A549 (cell line): ENCODE measurements at regions not wholly inside any gene's neighbourhood (a gene's known extent, or its start where the extent isn't known, plus 50 kb on each side); places are given as distances from the start of the nearest gene placed in this dataset.

Source experiments
- ATAC-seq, 2 experiments: fragments of 200-7000 bp in 1 of 2; fragments of >200 bp in 1 of 2; cut with Nextera tagmentation in 1 of 2; cut with Tn5 transposase in 1 of 2; 3 replicates each; pipeline versions ENCODE4 v1.8.0 to v1.9.1; 2018 to 2020; ENCODE audit warnings: mild to moderate bottlenecking in 1 of 2, moderate library complexity in 1 of 2
- CTCF ChIA-PET: fragments of 300-600 bp; sonication (Branson Sonifier 250); formaldehyde crosslinking; extraction: SDS; loops from one replicate; lab custom pipeline; 2021; ENCODE audit warnings: antibody characterized with exemption, inconsistent platforms; lab: Yijun Ruan, JAX
- POLR2A ChIA-PET: fragments of 350-600 bp; formaldehyde crosslinking; extraction: SDS; loops from one replicate; lab custom pipeline; 2021; ENCODE audit warnings: antibody characterized with exemption, inconsistent platforms; lab: Yijun Ruan, JAX
- DNase-seq, 2 experiments: peaks; one replicate each; pipeline versions ENCODE4 v3.0.0 to v3.0.0-alpha.2; 2011 to 2016; ENCODE audit warnings: low read depth in 1 of 2, low spot score in 1 of 2
- FAIRE-seq: peaks from 2 replicates; lab custom pipeline; 2011; peaks lifted over from hg19 to GRCh38; lab: Jason Lieb, UNC
- H3K27ac ChIP-seq, 2 experiments: fragments of >200 bp; sonication (Bioruptor Twin); formaldehyde crosslinking; 3 replicates each; pipeline ENCODE4 v1.5.1; 2016 to 2017
- H3K4me1 ChIP-seq: fragments of >200 bp; sonication (Bioruptor Twin); formaldehyde crosslinking; 3 replicates; pipeline ENCODE4 v1.6.1; 2016
- H3K4me2 ChIP-seq: fragments of >200 bp; sonication (Bioruptor Twin); formaldehyde crosslinking; 3 replicates; pipeline ENCODE4 v1.6.1; 2016
- H3K4me3 ChIP-seq: fragments of >200 bp; sonication (Bioruptor Twin); formaldehyde crosslinking; 3 replicates; pipeline ENCODE4 v1.5.1; 2016
- H3K9me3 ChIP-seq: fragments of >200 bp; sonication (Bioruptor Twin); formaldehyde crosslinking; 3 replicates; pipeline ENCODE4 v1.6.1; 2016
- ATOH8 ChIP-seq: fragments of 250-450 bp; sonication (Bioruptor Pico); IDR thresholded peaks from 2 replicates; pipeline ENCODE4 v1.5.0; 2020; ENCODE audit warnings: low read depth, mild to moderate bottlenecking, moderate library complexity
- CEBPB ChIP-seq, 2 experiments: fragments of >200 bp in 1 of 2; sonication (Bioruptor Twin) in 1 of 2; formaldehyde crosslinking in 1 of 2; IDR thresholded peaks; 2 replicates each; pipeline ENCODE4 v1.6.1; 2012 to 2016
- CHD4 ChIP-seq: fragments of 200-600 bp; sonication (generic); IDR thresholded peaks from 2 replicates; pipeline ENCODE4 v1.6.1; 2016; ENCODE audit warnings: antibody characterized with exemption, mild to moderate bottlenecking, borderline replicate concordance
- FOSL2 ChIP-seq, 2 experiments: fragments of 450-650 bp in 1 of 2; fragments of >200 bp in 1 of 2; sonication (Bioruptor Twin) in 1 of 2; formaldehyde crosslinking; IDR thresholded peaks; 2 replicates each; pipeline versions ENCODE4 v1.5.0 to v1.6.1; 2016 to 2020; ENCODE audit warnings: mild to moderate bottlenecking in 1 of 2, moderate library complexity in 1 of 2
- HES2 ChIP-seq: fragments of >200 bp; sonication (Bioruptor Twin); formaldehyde crosslinking; IDR thresholded peaks from 2 replicates; pipeline ENCODE4 v1.6.1; 2016
- HMGXB4 ChIP-seq: fragments of 250-450 bp; sonication (Bioruptor Pico); IDR thresholded peaks from 2 replicates; pipeline ENCODE4 v1.5.0; 2021; ENCODE audit warnings: mild to moderate bottlenecking, moderate library complexity, borderline replicate concordance
- HOXB13 ChIP-seq: fragments of 250-450 bp; sonication (Bioruptor Pico); IDR thresholded peaks from 2 replicates; pipeline ENCODE4 v1.5.0; 2020; ENCODE audit warnings: low read depth, mild to moderate bottlenecking, moderate library complexity
- HOXB5 ChIP-seq: fragments of 250-450 bp; sonication (Bioruptor Pico); IDR thresholded peaks from 2 replicates; pipeline ENCODE4 v1.5.0; 2020; ENCODE audit warnings: mild to moderate bottlenecking, moderate library complexity
- JUN ChIP-seq, 2 experiments: fragments of >200 bp; sonication (Bioruptor Twin); formaldehyde crosslinking; IDR thresholded peaks; 2 replicates in 1 of 2; 3 replicates in 1 of 2; pipeline ENCODE4 v1.6.1; 2016 to 2017
- MAZ ChIP-seq: fragments of 150-350 bp; IDR thresholded peaks from 2 replicates; pipeline ENCODE4 v1.6.1; 2014; ENCODE audit warnings: antibody characterized with exemption, low read depth, low read length, borderline replicate concordance
- MYC ChIP-seq: IDR thresholded peaks from 2 replicates; pipeline ENCODE4 v1.6.1; 2012; ENCODE audit warnings: mild to moderate bottlenecking, inconsistent platforms, low read length, improper control_type of control experiment, borderline replicate concordance
- NR3C1 ChIP-seq: fragments of >200 bp; sonication (Bioruptor Twin); formaldehyde crosslinking; IDR thresholded peaks from 3 replicates; pipeline ENCODE4 v1.6.1; 2017
- PBX3 ChIP-seq: IDR thresholded peaks from 2 replicates; pipeline ENCODE4 v1.6.1; 2012
- PHF8 ChIP-seq: fragments of 200-600 bp; sonication (generic); IDR thresholded peaks from 2 replicates; pipeline ENCODE4 v1.6.1; 2016; ENCODE audit warnings: low read depth, mild to moderate bottlenecking, antibody characterized with exemption, moderate library complexity, borderline replicate concordance
- RARB ChIP-seq: fragments of 250-450 bp; sonication (Bioruptor Pico); IDR thresholded peaks from 2 replicates; pipeline ENCODE4 v1.8.0; 2021; ENCODE audit warnings: mild to moderate bottlenecking, moderate library complexity
- RCOR1 ChIP-seq: fragments of 150-350 bp; IDR thresholded peaks from 2 replicates; pipeline ENCODE4 v1.6.1; 2014; ENCODE audit warnings: antibody characterized with exemption, low read length, low read depth
- REST ChIP-seq: fragments of 200-600 bp; sonication (generic); IDR thresholded peaks from 2 replicates; pipeline ENCODE4 v1.6.1; 2016; ENCODE audit warnings: antibody characterized with exemption, mild to moderate bottlenecking, moderate library complexity
- SREBF2 ChIP-seq: fragments of 450-650 bp; IDR thresholded peaks from 2 replicates; pipeline ENCODE4 v1.6.1; 2014; ENCODE audit warnings: mild to moderate bottlenecking, moderate library complexity
- USF2 ChIP-seq: fragments of 450-650 bp; IDR thresholded peaks from 2 replicates; pipeline ENCODE4 v1.6.1; 2014; ENCODE audit warnings: antibody characterized with exemption
- ZC3H11A ChIP-seq: fragments of 450-650 bp; IDR thresholded peaks from 2 replicates; pipeline ENCODE4 v1.6.1; 2014; ENCODE audit warnings: antibody characterized with exemption, mild to moderate bottlenecking
- ZFP36 ChIP-seq: fragments of 450-650 bp; IDR thresholded peaks from 2 replicates; pipeline ENCODE4 v1.6.1; 2014; ENCODE audit warnings: borderline replicate concordance; ENCODE audit not compliant: partially characterized antibody
- ZNF302 ChIP-seq: fragments of 250-450 bp; sonication (Bioruptor Pico); IDR thresholded peaks from 2 replicates; pipeline ENCODE4 v1.9.0; 2021; ENCODE audit warnings: inconsistent platforms, mild to moderate bottlenecking, moderate library complexity
- WGBS: methylation state at CpG from one replicate; pipeline ENCODE4 v1.1.6; 2017; ENCODE audit errors: missing lambda C conversion rate; 5-methylcytosine and 5-hydroxymethylcytosine counted together

GRCh38 chr6:97712751-97713150, 429.7 kb upstream of the MMS22L start:
- POLR2A ChIA-PET = no interaction called here
- H3K27ac ChIP-seq = no peak overlapping the region

GRCh38 chr6:97714772-97715171, 431.8 kb upstream of the MMS22L start:
- no peak for FAIRE-seq

More at GRCh38 chr6:97712751-97713150, 429.7 kb upstream of the MMS22L start:
- 23% methylated on average over 4 of the region's 4 CpGs for whole genome bisulfite sequencing
- no peaks in the 10 kb centered on the region for H3K9me3 ChIP-seq
- DNase-seq = no peak
- no peaks in the 10 kb centered on the region for H3K4me1 ChIP-seq
- no peak overlapping the region for H3K4me3 ChIP-seq
- FAIRE-seq = no peak
- ATAC-seq = no peak
- no peak overlapping the region for H3K4me2 ChIP-seq
- TF ChIP-seq ATOH8 (CRISPR knock-in tag) = no peak
- TF ChIP-seq CHD4 = no peak
- no peak for TF ChIP-seq CEBPB (IDR thresholded peaks at IDR 0.05)
- TF ChIP-seq NR3C1 = no peak
- TF ChIP-seq USF2 = no peak
- TF ChIP-seq, all 56 proteins: peak for 0
- CTCF ChIA-PET = no interaction called here

More at GRCh38 chr6:97714772-97715171, 431.8 kb upstream of the MMS22L start:
- DNase-seq = no peak
- TF ChIP-seq REST = no peak
- no peak for TF ChIP-seq ZFP36
- TF ChIP-seq HOXB5 (CRISPR knock-in tag) = no peak
- TF ChIP-seq USF2 = no peak
- no peak for TF ChIP-seq PHF8
- no peak for TF ChIP-seq HOXB13 (CRISPR knock-in tag)
- no peak for TF ChIP-seq PBX3
- no peak for TF ChIP-seq MAZ
- TF ChIP-seq JUN (IDR thresholded peaks at IDR 0.05) = no peak
- no peak for TF ChIP-seq CHD4
- no peak for TF ChIP-seq RCOR1
- no peak for TF ChIP-seq FOSL2 (IDR thresholded peaks at IDR 0.05)
- no peak for TF ChIP-seq FOSL2 (CRISPR knock-in tag; IDR thresholded peaks at IDR 0.05)
- TF ChIP-seq ZC3H11A = no peak
- TF ChIP-seq HES2 = no peak
- no peak for TF ChIP-seq SREBF2
- TF ChIP-seq RARB (CRISPR knock-in tag) = no peak
- TF ChIP-seq ZNF302 (CRISPR knock-in tag) = no peak
- TF ChIP-seq MYC = no peak
- TF ChIP-seq HMGXB4 = no peak
- Histone ChIP-seq H3K9me3 (no peaks in the 10 kb centered on the region), H3K4me3 (no peak overlapping the region), H3K27ac (no peak overlapping the region), H3K4me2 (no peak overlapping the region), H3K4me1 (no peaks in the 10 kb centered on the region)
- POLR2A ChIA-PET = no interaction called here
- CTCF ChIA-PET = no interaction called here
- ATAC-seq = no peak
